GM06990 (cell line): ENCODE measurements at regions not wholly inside any gene's neighbourhood (a gene's known extent, or its start where the extent isn't known, plus 50 kb on each side); places are given as distances from the start of the nearest gene placed in this dataset.
"Not testable (repeated sequence)": the region's sequence is repeated elsewhere in the genome, so short reads cannot be mapped to it uniquely, and the experiment has no call there.

Source experiments
- DNase-seq: peaks from one replicate; pipeline ENCODE4 v3.0.0-alpha.2; 2011; ENCODE audit not compliant: insufficient read length; ENCODE audit errors: extremely low read depth
- H3K27me3 ChIP-seq: replicated peaks from 2 replicates; pipeline ENCODE4 v1.6.0; 2011; ENCODE audit warnings: low read length; ENCODE audit not compliant: control insufficient read depth, insufficient read depth
- H3K36me3 ChIP-seq: 2 replicates; pipeline ENCODE4 v1.5.1; 2011; ENCODE audit warnings: low read length; ENCODE audit not compliant: control insufficient read depth, insufficient read depth
- H3K4me3 ChIP-seq: replicated peaks from 2 replicates; pipeline ENCODE4 v1.5.1; 2011; ENCODE audit warnings: low read depth, mild to moderate bottlenecking, control low read depth, low read length
- TF ChIP-seq, protein P1 (sequence below): IDR thresholded peaks from 2 replicates; pipeline ENCODE4 v1.5.1; 2011; ENCODE audit warnings: low read length, control low read depth, mild to moderate bottlenecking, inconsistent platforms; ENCODE audit not compliant: insufficient read depth, poor library complexity, severe bottlenecking

DNA sequence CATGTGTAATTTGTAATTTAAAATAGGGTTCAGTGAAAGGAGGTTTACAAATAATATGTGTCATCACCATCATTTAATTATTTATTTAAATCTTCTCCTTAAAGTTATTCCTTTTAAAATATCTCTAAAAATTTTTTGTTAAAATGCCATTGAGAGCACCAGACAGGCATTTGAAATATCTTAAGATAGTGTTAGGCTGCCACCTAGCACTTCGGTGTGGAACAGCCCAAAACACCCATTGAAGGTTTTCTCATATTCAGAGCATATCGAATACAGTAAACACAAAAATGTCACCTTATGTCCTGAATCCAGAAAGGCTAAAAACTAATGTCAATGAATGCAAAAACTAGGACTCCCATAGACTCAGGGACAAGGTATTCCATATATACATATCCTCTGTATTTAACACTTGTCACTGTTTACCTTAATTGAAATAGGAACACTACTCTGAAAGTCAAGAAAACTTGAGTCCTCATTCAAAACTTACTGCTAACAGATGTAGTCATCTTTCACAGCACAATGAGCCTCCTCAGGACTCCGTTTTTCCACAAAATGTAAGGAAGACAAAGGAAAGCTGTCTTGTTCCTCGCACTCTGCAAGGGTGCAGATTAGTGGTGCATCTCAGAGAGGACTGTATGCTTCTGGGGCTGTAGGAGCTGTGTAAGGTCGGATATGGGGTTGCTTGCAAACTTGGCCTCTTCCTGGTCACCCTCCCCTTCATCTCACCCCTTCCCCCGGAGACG is 329.5 kb downstream of the PAX3 start:
- H3K27me3 ChIP-seq = no peaks in the 10 kb centered on the region
- TF ChIP-seq, protein P1, sequence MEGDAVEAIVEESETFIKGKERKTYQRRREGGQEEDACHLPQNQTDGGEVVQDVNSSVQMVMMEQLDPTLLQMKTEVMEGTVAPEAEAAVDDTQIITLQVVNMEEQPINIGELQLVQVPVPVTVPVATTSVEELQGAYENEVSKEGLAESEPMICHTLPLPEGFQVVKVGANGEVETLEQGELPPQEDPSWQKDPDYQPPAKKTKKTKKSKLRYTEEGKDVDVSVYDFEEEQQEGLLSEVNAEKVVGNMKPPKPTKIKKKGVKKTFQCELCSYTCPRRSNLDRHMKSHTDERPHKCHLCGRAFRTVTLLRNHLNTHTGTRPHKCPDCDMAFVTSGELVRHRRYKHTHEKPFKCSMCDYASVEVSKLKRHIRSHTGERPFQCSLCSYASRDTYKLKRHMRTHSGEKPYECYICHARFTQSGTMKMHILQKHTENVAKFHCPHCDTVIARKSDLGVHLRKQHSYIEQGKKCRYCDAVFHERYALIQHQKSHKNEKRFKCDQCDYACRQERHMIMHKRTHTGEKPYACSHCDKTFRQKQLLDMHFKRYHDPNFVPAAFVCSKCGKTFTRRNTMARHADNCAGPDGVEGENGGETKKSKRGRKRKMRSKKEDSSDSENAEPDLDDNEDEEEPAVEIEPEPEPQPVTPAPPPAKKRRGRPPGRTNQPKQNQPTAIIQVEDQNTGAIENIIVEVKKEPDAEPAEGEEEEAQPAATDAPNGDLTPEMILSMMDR = peak; percentile 71
- no peak for DNase-seq
- no peak overlapping the region for H3K4me3 ChIP-seq
- H3K36me3 ChIP-seq = no peaks in the 10 kb centered on the region

DNA sequence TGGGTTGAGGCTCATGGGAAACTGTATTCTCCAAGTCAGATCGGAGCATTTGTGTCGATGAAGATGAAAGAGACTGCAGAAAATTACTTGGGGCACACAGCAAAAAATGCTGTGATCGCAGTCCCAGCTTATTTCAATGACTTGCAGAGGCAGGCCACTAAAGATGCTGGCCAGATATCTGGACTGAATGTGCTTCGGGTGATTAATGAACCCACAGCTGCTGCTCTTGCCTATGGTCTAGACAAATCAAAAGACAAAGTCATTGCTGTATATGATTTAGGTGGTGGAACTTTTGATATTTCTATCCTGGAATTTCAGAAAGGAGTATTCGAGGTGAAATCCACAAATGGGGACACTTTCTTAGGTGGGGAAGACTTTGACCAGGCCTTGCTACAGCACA is 336.6 kb downstream of the PAX3 start:
- Histone ChIP-seq H3K4me3 (no peak overlapping the region), H3K36me3 (no peaks in the 10 kb centered on the region), H3K27me3 (peaks cover 2% of the 10 kb centered on the region; the same call in 1 of the 2 replicates)
- TF ChIP-seq, protein P1 = no peak
- DNase-seq = no peak

DNA sequence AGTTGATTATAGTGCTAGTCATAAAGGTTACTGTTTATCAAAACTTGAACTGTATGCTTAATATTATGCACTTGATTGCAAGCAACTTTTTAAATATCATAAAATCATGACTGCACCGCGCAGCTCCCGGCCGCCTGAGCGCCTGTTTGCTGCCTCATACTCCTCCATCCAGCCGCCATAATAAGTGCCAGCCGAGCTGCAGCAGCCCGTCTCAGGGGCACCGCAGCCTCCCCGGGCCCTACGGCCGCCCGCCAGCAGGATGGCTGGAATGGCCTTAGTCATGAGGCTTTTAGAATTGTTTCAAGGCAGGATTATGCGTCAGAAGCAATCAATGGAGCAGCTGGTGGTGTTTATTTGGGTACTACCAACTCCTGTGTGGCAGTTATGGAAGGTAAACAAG is 337.2 kb downstream of the PAX3 start:
- TF ChIP-seq, protein P1 = no peak
- no peak overlapping the region for H3K4me3 ChIP-seq
- H3K36me3 ChIP-seq = no peaks in the 10 kb centered on the region
- DNase-seq = no peak
- H3K27me3 ChIP-seq = peaks cover 2% of the 10 kb centered on the region; the same call in 1 of the 2 replicates

DNA sequence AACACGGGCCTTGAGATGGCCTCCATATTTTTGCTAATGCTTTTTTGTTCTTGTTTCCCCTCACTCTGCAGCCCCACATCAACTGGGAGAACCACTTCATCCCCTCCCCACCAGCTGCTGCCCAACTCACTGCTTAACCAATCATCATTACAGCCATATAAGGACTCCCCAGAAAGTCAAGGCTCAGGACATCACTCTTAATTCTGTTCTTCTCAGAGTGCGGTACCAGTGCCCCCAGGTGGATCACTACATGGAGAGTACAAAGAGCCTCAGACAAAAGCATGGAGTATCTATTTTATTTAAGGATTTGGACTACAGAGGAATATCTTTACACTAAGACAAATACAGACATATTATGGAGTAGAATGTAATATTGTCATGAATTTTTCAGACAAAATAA is 340.6 kb downstream of the PAX3 start:
- no peak for DNase-seq
- H3K4me3 ChIP-seq = no peak overlapping the region
- peaks cover 2% of the 10 kb centered on the region; the same call in 1 of the 2 replicates for H3K27me3 ChIP-seq
- no peaks in the 10 kb centered on the region for H3K36me3 ChIP-seq
- TF ChIP-seq, protein P1 = no peak

DNA sequence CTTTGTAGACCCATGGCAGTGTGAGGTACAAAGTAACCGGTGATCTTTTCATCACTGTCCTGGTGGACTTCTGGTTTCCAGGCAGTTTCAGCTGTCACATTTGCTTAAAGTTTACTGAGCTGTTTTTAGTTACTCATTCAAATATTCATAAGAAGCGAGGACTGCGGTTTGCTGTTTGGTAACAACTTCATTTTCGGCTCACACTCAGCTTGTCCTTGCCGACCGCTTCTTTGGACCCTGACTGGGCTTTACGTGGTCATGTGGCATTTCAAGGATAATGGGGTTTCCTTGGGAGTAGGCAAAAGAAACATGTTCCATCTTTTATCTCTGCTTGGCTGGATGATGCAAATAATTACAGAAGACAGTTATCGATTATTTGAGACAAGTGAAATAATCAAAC is 350.7 kb downstream of the PAX3 start:
- Histone ChIP-seq H3K4me3 (no peak overlapping the region), H3K27me3 (no peaks in the 10 kb centered on the region), H3K36me3 (no peaks in the 10 kb centered on the region)
- no peak for DNase-seq
- TF ChIP-seq, protein P1 = no peak

DNA sequence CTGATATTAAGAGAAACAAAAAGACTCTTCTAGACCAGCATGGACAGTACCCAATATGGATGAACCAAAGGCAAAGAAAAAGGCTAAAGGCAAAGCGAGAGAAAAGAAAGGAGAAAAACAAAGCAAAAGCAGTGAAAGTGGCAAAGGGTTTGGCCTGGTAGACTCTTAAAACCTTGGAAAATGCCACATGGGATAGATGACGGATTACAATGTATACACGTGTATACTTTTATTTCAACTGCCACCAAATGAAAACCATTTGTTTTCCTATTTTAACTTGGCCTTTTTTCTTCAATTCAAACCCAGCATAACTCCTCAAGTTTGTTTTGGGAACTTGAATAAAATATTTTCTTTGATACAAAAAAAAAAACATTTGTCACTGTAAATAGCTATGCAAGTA is 354.3 kb downstream of the PAX3 start:
- H3K27me3 ChIP-seq, DNase-seq, H3K4me3 ChIP-seq, H3K36me3 ChIP-seq: not testable (repeated sequence)
